HG03469 (cell line): ENCODE measurements at regions not wholly inside any gene's neighbourhood (a gene's known extent, or its start where the extent isn't known, plus 50 kb on each side); places are given as distances from the start of the nearest gene placed in this dataset.

Experiments used
- ATAC-seq: cut with Tn5 transposase; IDR thresholded peaks from one replicate; pipeline ENCODE4 v1.9.1; 2021; ENCODE audit warnings: mild to moderate bottlenecking, moderate library complexity, moderate number of reproducible peaks; ENCODE audit not compliant: unreplicated experiment

DNA sequence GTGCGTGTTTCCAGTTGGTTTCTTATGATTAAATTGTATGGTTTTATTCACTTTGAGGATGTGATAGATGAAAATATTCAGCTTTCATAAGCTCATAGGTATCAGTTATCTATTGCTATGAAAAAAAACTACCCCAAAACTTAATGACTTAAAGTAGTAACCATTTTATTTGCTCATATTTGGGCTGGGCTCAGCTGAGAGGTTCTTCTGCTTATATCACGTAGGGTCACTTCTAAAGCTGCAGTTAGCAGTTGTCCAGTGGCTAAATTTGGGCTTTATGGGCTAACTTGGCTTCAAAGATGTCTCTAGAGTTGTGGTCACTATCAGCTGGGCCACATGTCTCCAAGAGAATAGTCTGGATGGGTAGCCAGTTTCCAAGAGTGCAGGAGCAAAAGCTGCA is 206.4 kb upstream of the LYPLAL1 start:
- no peak for ATAC-seq

DNA sequence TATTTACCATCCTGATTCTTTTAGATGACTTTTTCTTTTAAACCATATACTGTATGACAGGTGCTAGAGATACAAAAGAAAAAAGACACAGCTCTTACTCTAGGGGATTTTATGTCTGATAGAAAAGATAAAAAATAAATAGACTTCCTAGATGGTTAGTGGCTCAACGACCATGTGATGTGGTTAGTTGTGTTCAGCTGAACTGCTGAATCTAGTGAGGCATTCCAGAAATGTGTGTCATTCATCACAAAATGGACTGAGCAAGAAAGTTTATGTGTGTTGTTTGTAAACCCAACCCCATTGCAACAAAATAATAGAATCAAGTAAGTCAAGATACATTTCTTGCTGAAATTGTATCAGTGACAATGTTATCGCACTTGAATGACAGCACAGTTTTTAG is 205.8 kb upstream of the LYPLAL1 start:
- no peak for ATAC-seq

DNA sequence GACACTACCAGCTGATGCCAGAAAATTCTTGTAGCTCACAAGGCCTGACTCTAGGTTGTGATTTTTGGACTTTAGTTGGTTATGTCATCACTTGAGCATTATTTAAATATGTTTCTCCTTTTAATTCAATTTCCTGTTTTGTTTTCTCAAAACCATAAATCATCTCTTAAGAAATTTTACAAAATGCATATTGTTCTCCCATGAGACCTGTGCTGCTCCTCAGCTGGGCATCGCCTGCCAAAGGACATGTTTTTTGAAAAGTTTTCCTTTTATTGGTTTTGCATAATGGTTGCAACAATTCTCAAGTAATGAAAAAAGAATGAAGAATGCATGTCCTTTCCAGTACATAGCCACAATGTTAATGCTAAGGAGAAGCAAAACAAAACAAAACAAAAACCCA is 204.7 kb upstream of the LYPLAL1 start:
- ATAC-seq = no peak

DNA sequence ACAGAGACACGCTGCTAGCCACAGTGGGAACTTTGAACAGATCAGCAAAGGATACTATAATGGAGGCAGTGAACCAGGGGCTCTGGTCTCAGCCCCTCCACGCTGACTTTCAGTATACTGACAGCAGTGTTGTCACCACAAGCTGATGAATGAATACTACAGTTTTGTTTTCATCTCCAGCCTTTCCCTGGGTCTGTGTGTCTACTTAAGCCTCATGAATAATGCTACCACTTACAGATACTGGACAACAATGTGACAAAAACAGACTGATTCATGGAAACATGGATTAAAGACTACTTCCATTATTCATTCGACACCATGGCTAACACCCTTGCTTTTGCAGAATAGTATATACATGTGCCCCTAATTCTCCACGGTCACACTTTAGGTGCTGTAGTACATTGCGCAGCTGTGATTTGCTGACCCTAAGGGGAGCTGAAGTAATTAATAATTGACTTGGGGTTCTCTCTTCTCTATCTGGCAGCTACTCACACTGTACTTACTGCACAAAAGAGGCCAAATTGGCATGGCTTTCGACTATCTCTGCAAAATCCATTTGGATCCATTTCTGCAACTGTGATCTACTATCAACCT is 203.2 kb upstream of the LYPLAL1 start:
- no peak for ATAC-seq

DNA sequence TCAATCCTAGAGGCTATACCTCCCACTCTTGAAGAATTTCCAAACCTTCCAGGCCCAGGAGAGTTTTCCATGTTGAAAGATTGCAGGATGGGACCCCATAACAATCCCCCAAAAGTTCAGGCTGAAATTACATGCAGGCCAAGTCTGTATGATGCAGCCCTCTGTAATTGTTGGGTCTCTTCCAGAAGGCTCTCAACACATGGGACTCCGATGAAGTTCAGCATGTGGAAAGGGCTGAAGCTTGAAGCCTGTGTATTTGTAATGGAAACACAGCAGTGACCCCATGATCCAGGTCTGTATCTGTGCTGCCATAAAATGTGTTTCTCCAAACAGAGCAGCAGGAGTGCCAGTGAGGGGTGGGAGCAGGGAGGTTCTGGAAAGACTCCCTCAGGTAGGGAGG is 202.5 kb upstream of the LYPLAL1 start:
- ATAC-seq = no peak

DNA sequence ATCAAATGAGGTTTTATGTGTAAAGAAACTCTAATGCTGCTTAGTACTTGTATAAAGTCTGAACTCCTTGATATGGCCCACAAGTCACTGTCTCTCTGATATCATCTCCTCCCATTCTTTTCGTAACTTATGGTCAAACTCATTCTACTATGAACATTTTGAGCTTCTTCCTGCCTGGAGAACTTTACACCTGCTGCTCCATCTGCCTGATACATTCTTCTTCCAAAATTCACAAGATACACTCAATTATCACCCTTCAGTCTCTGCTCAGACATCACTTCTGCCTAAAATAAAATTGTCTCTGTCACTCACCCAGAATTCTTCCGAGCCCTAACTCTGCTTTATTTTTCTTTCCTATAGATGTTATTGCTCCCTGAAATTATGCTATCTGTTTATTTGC is 192.8 kb upstream of the LYPLAL1 start:
- no peak for ATAC-seq

DNA sequence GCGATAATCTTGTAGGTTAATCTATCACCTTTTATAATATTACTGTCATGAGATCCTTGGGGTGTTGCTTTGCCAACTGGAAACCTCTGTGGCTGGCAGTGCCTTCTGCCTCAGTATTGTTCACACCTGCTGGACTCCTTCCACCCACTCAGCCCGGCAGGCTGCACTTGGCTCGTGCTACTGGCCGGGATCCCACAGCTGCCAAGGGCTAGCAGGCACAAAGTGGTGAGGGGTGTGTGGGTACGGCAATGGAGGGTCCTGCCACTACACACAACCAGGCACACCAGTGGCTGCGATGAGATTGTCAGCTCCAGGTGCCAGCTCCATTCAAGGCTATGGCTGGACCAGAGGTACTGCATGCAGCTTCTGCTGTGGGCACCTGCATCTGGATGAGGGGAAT is 191.2 kb upstream of the LYPLAL1 start:
- no peak for ATAC-seq

DNA sequence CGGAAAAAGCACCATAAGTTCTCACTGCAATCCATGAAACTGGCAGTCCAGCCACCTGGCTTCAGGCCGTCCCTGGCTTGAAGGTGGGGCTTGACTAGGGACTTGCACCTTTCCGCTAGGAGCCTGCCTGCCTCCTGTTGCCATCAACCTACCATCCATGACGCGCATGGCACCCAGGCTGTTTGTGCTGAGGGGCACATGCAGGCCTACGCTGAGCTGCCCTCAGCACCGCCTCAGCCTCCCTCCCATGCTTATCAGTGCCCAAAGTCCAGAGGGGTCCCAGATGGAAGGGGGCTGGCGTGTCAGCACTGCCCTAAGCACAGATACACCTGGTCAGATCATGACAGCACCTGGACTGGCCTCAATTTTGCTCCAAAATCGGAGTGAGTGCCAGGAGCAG is 190.2 kb upstream of the LYPLAL1 start:
- no peak for ATAC-seq

DNA sequence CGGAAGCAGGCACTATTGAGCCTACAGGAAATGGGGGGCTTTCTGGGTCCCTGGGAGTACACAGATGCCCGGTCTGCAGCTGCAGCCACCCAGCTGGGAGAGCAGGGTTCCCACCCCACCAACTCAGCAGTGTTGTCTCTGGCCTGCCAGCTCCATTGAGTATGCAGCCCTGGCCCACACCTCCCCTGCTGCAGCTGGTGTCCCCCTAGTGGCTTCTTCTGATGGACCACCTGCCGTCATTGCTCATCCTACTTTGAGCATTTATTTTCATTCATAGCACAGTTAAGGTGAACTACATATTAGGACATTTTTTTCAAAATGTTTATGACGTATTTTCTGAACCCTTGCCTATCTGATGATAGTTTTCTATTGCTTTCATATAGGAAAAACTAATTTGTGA is 189.8 kb upstream of the LYPLAL1 start:
- ATAC-seq = no peak

DNA sequence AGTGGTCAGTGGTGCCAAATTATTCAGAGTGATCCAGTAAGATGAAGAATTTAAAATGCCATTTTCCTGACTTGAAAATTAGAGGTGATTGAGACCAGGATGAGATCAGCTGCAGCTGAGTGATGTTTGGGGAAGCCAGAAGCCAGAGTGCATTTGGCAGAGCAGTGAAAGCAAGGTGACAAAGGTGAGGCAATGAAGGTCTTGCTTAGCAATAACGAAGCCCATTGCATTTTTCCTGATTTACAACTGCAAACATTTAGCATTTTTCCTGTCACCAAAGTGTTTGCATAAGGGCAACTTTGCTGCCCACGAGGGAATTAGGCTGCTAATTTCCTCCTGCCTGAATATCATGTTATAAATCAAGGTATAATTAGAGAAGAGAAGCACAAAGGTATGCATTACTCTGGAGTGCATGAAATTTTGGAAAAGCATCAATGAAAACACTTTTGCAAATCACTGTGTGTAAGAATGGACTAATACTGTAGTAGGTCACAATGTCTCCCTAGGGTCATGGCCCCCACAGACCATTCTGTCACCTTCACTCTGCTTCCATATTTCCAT is 188.2 kb upstream of the LYPLAL1 start:
- ATAC-seq = no peak

DNA sequence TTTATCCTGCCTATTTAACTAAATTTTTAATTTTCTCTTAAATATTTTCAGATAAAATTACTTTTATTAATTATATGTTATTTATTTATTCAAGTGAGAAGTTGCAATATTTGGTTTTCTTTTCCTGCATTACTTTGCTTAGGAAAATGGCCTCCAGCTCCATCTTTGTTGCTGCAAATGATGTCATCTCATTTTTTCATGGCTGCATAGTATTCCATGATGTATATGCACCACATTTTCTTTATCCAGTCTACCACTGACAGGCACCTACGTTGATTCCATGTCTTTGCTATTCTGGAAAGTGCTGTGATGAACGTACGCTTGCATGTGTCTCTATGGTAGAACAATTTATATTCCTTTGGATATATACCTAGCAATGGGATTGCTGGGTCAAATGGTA is 186.9 kb upstream of the LYPLAL1 start:
- no peak for ATAC-seq

DNA sequence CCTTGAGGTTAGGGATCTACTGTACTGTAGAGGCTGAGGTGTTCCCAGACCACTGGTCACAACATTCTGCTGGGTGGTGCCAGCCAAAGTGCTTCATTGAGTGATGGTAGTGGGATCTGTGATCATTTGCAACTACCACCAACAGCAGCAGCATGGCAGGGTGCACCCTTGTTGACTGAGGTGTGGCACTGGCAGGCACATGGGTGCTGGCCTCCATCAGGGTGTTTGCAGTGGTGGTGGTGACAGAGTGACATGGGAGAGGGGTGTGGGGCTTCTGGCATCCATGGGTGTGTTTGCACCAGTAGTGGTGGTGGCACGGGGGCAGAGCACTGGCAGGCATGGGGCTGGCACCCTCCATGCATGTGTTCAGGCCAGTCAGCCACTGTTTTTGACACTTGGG is 183.7 kb upstream of the LYPLAL1 start:
- ATAC-seq = no peak

DNA sequence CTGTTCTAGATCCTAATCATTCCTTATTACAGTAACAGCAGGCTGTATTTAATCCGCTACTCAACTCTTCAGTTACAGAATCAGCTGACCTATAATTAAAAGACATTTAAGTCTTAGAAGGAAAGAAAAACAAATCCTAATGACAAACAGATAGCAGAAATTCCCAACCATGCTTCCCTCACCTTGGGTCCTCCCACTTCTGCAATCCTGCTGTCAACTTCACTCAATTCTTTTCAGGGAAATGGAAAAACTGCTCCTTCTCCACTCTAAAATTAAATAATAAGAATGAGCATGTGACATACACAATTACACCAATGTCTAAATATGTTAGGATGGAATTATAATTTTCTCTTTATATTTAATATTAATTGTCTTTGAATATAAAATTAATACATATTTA is 182.6 kb upstream of the LYPLAL1 start:
- no peak for ATAC-seq

DNA sequence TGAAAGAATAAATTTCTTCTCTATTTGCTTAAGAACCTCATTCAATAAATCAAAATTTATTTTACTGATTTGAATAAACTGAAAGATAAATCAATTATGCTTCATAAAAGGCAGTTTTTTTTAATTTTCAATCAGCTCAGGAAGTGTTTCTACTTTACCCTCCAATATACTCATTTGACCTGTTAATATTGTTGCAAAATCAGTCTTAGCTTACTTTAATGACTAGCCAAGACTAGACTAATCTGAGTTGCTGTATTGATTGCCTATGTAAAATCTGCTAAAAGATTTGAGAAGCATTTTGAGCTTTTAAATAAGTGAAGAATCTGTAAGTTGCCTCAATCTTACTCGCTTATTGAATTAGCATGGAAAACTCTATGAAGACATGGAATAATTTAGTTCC is 179.1 kb upstream of the LYPLAL1 start:
- ATAC-seq = no peak

DNA sequence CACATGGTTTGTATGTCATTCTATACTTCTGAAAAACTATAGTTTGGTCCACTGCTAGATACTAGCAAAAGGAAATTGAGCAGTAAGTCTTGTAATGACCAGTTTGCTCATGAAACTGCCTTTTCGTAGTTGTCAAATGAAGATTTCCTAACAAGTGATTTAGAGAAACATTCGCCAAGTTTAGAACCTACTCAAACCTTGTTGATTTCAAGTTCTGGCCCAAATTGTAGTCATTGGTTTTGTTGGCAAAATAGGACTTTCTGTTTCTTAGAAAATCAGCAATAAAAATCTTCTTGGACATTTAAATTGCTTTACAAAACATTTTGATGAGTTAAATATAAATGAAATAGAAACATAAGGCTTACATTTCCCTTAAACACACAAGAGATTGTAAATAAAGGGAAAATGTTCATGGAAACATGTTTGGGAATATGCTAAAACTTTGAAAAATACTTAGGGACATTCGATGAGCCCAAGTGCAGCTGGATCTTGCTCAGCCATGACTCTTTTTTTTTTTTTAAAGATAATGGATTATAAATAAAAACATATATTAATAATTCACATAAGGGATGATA is 178.5 kb upstream of the LYPLAL1 start:
- no peak for ATAC-seq

DNA sequence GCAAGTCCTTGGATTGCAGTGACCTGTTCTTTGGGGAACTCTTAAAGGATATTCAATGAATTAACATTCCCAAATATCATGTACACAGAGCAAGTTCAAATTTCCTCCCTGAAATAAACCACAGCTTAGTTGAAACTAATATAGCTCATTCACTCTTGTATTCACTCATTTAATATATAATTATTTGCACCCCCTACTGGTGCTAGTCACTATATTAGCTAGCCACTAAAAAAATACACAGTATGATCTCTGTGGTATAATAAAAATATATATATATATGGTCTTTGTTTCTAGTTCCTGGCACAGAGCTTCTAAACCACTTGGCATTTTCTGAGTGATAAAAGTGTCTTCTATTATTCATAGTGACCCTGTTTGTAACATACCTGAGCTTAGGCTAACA is 177.3 kb upstream of the LYPLAL1 start:
- no peak for ATAC-seq

DNA sequence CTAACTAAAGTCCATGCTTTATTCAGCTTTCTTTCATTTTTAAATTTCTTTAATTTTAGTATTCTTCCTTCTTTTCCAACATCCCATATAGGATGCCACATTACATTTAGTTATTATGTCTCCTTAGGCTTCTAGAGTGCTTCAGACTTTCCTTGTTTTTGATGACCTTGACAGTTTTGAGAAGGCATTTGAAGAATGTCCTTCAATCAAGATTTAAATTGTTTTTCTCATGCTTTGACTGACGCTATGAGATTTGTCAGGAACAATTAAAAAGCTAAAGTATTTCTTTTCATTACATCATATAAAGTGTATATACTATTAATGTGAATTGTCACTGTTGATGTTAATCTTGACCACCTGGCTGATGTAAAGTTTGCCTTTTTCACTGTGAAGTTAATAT is 173.7 kb upstream of the LYPLAL1 start:
- no peak for ATAC-seq

DNA sequence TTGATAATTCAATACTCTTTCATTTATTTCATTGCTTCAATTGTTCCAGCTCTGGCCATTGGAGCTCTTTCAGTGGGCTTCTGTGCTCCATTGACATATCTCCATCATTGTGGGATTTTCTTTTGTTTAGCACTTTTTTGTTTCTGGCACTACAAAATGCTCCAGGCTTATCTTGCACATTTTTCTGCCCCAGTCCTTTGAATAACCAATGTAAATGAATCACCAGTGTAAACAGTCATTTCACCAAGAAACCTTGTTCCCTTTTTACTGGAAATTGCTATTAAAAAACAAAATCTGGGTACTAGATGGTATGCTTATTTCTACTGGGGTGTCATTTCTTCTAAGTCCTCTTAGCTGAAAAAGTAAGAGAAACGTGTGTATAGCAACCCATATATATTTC is 173.0 kb upstream of the LYPLAL1 start:
- ATAC-seq = no peak

DNA sequence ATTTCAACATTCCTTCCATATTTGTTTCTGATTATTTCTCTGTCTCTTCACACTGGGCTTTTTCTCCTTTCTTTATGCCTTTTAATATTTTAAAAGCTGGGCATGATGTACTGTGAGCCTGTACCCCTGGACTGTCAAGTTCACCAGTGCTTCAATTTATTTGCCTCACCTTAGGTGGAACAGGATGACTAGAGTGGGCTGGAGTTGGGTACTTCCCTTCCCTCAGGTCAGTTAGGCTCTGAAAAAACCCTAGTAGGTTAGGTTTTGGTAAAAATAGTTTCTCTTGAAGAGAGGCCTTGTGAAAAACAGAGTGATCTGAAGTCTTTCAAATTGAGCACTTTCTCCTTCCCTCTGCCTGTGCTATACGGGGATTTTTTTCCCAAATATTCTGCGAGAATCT is 163.0 kb upstream of the LYPLAL1 start:
- no peak for ATAC-seq

DNA sequence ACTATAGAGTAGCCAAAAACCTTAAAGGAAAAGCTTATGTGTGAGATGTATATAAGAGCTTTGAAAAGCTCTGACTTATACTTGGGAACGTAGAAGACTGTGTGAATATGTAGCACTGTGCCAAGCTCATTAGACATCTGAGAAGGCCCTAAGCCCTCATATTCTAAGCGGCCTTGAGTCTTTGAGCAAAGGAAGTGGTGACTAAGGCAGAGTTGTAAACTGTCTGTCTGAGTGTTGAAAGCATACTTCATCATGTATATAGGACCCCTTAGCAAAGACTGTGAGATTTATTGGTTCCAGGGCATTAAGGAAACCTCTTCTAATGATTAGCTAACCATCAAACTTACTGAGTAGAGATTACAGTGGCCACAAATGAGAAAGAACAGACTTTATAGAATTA is 153.3 kb upstream of the LYPLAL1 start:
- no peak for ATAC-seq

DNA sequence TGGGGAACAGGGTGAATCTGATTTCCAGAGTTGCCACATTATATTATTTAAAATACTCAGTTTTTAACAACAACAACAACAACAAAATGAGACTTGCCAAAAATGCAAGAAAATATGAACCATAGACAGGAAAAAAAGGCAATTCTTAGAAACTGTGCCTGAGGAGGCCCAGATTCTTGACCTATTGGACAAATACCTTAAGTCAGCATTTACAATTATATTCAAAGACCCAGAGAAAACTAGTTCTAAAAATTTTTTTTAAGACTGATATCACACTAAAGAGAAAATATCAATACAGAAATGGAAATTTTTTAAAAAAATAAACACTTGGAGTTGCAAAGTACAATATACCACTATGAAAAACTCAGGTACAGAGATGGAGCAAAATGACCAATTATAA is 152.8 kb upstream of the LYPLAL1 start:
- no peak for ATAC-seq

DNA sequence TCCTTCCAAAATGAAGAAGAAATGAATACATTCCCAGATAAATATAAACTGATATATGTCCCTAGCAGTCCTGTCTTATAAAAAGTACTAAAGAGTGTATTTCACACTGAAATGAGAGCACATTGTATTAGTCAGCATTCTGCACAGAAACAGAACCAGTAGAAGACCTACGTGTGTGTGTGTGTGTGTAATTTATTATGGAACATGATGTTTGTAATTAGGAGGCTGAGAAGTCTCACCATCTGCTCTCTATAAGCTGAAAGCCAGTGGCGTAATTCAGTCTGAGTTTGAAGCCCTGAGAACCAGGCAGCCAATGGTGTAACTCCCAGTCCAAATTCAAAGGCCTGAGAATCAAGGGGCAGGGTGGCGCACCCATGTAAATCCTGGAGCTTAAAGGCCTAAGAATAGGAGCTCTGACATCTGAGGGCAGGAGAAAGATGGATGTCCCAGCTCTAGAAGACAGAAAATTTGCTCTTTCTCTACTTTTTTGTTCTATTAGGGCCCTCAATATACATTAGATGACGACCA is 146.5 kb upstream of the LYPLAL1 start:
- ATAC-seq = no peak

DNA sequence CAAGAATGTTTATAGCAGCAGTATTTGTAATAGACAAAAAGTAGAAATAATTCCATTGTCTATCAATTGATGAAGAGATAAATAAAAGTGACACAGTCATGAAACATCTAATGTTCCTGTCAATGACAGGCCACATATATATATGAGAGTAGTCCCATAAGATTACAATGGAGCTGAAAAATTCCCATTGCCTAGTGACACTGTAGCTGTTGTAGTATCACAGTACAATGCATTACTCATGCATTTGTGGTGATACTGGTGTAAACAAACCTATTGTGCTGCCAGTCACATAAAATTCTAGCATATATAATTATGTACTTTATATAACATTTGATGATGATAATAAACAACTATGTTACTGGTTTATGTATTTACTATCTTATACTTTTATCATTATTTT is 141.9 kb upstream of the LYPLAL1 start:
- ATAC-seq = no peak
